Naive thymus-derived CD4-positive, alpha-beta T cell (primary cell): ENCODE measurements at regions not wholly inside any gene's neighbourhood (a gene's known extent, or its start where the extent isn't known, plus 50 kb on each side); places are given as distances from the start of the nearest gene placed in this dataset.

Source experiments
- ATAC-seq: fragments of 150-1000 bp; cut with Tn5 transposase; 2 replicates; pipeline ENCODE4 v1.10.0; 2021; ENCODE audit warnings: mild to moderate bottlenecking, moderate library complexity
- CTCF ChIA-PET: fragments of 350-600 bp; sonication (Branson Sonifier 250); formaldehyde crosslinking; loops from one replicate; lab custom pipeline; 2021; ENCODE audit warnings: antibody characterized with exemption; lab: Charles Lee
- POLR2A ChIA-PET: fragments of 350-600 bp; sonication (Branson Sonifier 250); formaldehyde crosslinking; loops from one replicate; lab custom pipeline; 2021; ENCODE audit warnings: antibody characterized with exemption, inconsistent platforms; lab: Charles Lee
- DNase-seq, 9 donors: peaks; one replicate each; pipeline versions ENCODE4 v3.0.0 to v3.0.0-alpha.2; 2020 to 2022; ENCODE audit warnings: mixed read lengths in 1 of 9
- H3K27ac ChIP-seq: one replicate; pipeline ENCODE4 v1.7.0; 2013; ENCODE audit warnings: mild to moderate bottlenecking, low read depth, low read length, moderate library complexity
- H3K27me3 ChIP-seq, 2 donors: one replicate each; pipeline ENCODE4 v1.7.0; 2013; ENCODE audit warnings: low read length in 2 of 2, mild to moderate bottlenecking in 2 of 2, moderate library complexity in 2 of 2; ENCODE audit not compliant: control insufficient read depth in 2 of 2, insufficient read depth in 2 of 2
- H3K36me3 ChIP-seq, 3 experiments: 1 replicate in 2 of 3; 2 replicates in 1 of 3; pipeline ENCODE4 v1.7.0; 2013; ENCODE audit warnings: low read length in 3 of 3, mild to moderate bottlenecking in 3 of 3, moderate library complexity in 1 of 3; ENCODE audit not compliant: insufficient read depth in 3 of 3, control insufficient read depth in 2 of 3
- H3K4me1 ChIP-seq, 2 donors: one replicate each; pipeline ENCODE4 v1.7.0; 2013; ENCODE audit warnings: low read length in 2 of 2, mild to moderate bottlenecking in 2 of 2, moderate library complexity in 1 of 2; ENCODE audit not compliant: control insufficient read depth in 2 of 2, insufficient read depth in 2 of 2
- H3K4me3 ChIP-seq: 2 replicates; pipeline ENCODE4 v1.7.0; 2013; ENCODE audit warnings: mild to moderate bottlenecking, low read length
- H3K9me3 ChIP-seq, 3 experiments: 1 replicate in 2 of 3; 2 replicates in 1 of 3; pipeline ENCODE4 v1.7.0; 2013; ENCODE audit warnings: low read length in 3 of 3; ENCODE audit not compliant: control insufficient read depth in 2 of 3
- H3K27ac Mint-ChIP-seq, 9 donors: one replicate each; pipeline ENCODE4 v1.8.0; 2020 to 2022; ENCODE audit warnings: mixed read lengths in 9 of 9, mild to moderate bottlenecking in 8 of 9, moderate library complexity in 5 of 9, inconsistent platforms in 2 of 9
- H3K27me3 Mint-ChIP-seq, 5 donors: one replicate each; pipeline ENCODE4 v1.8.0; 2021 to 2022; ENCODE audit warnings: mixed read lengths in 5 of 5, mild to moderate bottlenecking in 1 of 5
- H3K36me3 Mint-ChIP-seq, 5 donors: one replicate each; pipeline ENCODE4 v1.8.0; 2020 to 2022; ENCODE audit warnings: mixed read lengths in 5 of 5, mild to moderate bottlenecking in 3 of 5, inconsistent platforms in 1 of 5
- H3K4me1 Mint-ChIP-seq, 7 donors: one replicate each; pipeline ENCODE4 v1.8.0; 2020 to 2022; ENCODE audit warnings: mixed read lengths in 7 of 7, mild to moderate bottlenecking in 3 of 7, inconsistent platforms in 1 of 7
- H3K4me3 Mint-ChIP-seq, 10 donors: one replicate each; pipeline ENCODE4 v1.8.0; 2020 to 2022; ENCODE audit warnings: mild to moderate bottlenecking in 10 of 10, mixed read lengths in 10 of 10, moderate library complexity in 6 of 10, inconsistent platforms in 2 of 10
- H3K9me3 Mint-ChIP-seq, 11 donors: one replicate each; pipeline ENCODE4 v1.8.0; 2020 to 2022; ENCODE audit warnings: mixed read lengths in 11 of 11, mild to moderate bottlenecking in 4 of 11, inconsistent platforms in 1 of 11, moderate library complexity in 1 of 11
- intact Hi-C, 2 donors: fragments of 100-400 bp; cut with micrococcal nuclease; formaldehyde crosslinking; loops; one replicate each; pipeline ENCODE4 v1.15.1; 2023

DNA sequence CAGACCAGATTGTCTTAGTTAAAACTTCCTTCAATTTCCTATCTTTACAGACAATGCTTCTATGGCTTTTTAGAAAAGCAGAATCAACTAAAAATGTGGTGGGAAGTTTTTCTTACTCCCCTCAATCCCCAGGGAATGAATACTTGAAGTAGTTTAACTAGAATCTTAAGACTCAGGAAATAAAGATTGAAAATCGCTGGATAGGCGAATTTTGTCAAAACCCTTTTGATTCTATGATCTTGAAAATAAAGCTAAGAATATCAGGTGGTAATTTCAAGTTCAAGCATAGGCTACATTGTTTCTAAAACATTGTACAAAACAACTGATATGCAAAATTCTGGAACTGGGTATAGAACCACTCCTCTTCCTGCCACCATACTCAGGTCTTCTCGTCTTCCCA, 276.5 kb upstream of the GK2 start:
- Histone ChIP-seq H3K4me1 (no peaks in the 10 kb centered on the region), H3K27me3 (no peaks in the 10 kb centered on the region), H3K27ac (no peak overlapping the region), H3K9me3 (no peaks in the 10 kb centered on the region), H3K4me3 (no peak overlapping the region), H3K36me3 (no peaks in the 10 kb centered on the region)
- H3K4me1 Mint-ChIP-seq = peaks cover 0 to 6% (median 0%) of the 10 kb centered on the region in 7 donors
- DNase-seq (no peak), ATAC-seq (no peak)
- H3K27me3 Mint-ChIP-seq = peaks cover 0 to 13% (median 2%) of the 10 kb centered on the region in 5 donors
- POLR2A ChIA-PET = no interaction called here
- peaks cover 0 to 2% (median 0%) of the 10 kb centered on the region in 11 donors for H3K9me3 Mint-ChIP-seq
- H3K27ac Mint-ChIP-seq = no peak overlapping the region
- H3K4me3 Mint-ChIP-seq = no peak overlapping the region
- H3K36me3 Mint-ChIP-seq = no peaks in the 10 kb centered on the region
- intact Hi-C loops = no loop called here
- CTCF ChIA-PET = no interaction called here

DNA sequence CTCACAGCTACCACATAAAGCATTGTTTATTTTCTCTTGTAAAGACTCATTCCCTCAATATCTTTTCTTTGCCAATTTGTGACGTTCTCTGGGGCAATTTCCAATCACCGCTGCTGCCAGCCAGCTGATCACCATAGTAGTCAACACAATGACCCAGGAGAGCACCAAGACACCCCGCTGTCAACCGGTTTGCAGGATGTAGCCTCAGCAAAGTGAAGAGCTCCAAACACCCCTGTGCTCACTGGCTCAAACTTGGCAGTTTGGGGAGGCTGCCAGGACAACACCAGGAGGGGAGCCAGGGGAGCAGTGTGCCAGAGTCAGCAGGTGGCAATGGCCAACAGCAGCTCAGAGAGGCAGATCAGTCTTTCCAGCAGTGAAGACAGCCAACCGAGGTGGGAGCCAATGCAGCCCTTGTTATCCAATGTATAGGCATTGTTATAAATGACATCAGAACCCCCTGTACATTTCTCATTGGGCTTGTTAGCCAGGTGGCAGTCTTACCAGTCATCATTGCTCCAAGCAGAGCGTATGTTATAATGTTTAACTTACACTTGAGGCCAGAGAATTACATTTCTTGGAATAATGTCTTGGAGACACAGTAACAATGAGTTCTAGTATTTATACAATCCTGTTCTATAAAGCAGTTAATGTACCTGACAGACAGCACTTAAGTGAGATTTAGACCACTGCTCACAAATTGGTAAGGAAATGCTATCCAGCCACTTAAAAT, 274.9 kb upstream of the GK2 start:
- Mint-ChIP-seq H3K36me3 (no peaks in the 10 kb centered on the region), H3K4me1 (peaks cover 0 to 6% (median 0%) of the 10 kb centered on the region in 7 donors), H3K27ac (no peak overlapping the region), H3K27me3 (peaks cover 0 to 13% (median 2%) of the 10 kb centered on the region in 5 donors), H3K4me3 (no peak overlapping the region), H3K9me3 (peaks cover 0 to 3% (median 0%) of the 10 kb centered on the region in 11 donors)
- Histone ChIP-seq H3K36me3 (no peaks in the 10 kb centered on the region), H3K4me1 (no peaks in the 10 kb centered on the region), H3K27ac (no peak overlapping the region), H3K4me3 (no peak overlapping the region), H3K27me3 (no peaks in the 10 kb centered on the region), H3K9me3 (no peaks in the 10 kb centered on the region)
- ATAC-seq (no peak), DNase-seq (no peak)
- POLR2A ChIA-PET = no interaction called here
- CTCF ChIA-PET = no interaction called here
- intact Hi-C loops = no loop called here

DNA sequence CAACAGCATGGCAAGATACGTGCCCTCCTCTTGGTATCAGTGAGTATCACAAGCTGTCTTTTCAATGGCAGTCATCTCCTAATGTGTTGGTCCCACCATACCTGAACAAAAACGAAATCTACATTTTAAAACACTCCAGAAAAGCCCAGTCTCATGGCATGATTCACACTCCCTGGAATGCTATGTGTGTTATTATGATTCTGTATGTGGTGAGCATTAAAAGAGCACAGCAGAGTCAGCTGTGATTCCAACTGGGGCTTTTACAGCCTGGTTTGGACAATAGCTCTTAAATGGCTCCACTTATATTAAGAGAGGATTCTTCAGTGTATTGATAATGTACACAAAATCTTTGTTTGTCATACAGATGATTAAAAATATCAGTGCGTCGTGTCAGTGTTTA, 274.1 kb upstream of the GK2 start:
- Histone ChIP-seq H3K27me3 (no peaks in the 10 kb centered on the region), H3K4me3 (no peak overlapping the region), H3K36me3 (no peaks in the 10 kb centered on the region), H3K9me3 (no peaks in the 10 kb centered on the region), H3K27ac (no peak overlapping the region), H3K4me1 (no peaks in the 10 kb centered on the region)
- ATAC-seq = no peak
- no peaks in the 10 kb centered on the region for H3K36me3 Mint-ChIP-seq
- no peak for DNase-seq
- no peak overlapping the region for H3K27ac Mint-ChIP-seq
- ChIA-PET CTCF (no interaction called here), POLR2A (no interaction called here)
- H3K4me1 Mint-ChIP-seq = peaks cover 0 to 6% (median 0%) of the 10 kb centered on the region in 7 donors
- H3K4me3 Mint-ChIP-seq = no peak overlapping the region
- intact Hi-C loops = no loop called here
- H3K9me3 Mint-ChIP-seq = peaks cover 0 to 3% (median 0%) of the 10 kb centered on the region in 11 donors
- peaks cover 0 to 13% (median under 1%) of the 10 kb centered on the region in 5 donors for H3K27me3 Mint-ChIP-seq

DNA sequence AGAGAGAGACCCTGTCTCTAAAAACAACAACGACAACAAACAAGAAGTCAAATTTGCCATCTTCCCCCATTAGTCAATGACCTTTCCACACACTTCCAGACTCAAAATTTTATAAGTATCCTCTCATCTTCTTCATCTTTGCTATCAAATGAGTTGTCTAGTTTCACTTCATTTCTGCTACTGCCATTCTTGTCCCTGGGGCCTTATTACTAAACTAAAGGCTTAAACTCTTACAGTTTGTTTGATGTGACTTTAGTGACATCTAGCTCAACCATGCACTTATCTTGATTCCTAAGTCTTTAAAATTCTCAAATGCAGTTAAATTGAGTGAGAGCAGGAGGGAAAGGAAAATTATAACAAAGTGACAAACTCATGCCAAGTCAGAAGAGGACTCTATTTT, 271.8 kb upstream of the GK2 start:
- peaks cover 0 to 13% (median 0%) of the 10 kb centered on the region in 5 donors for H3K27me3 Mint-ChIP-seq
- H3K36me3 ChIP-seq = no peaks in the 10 kb centered on the region
- no peaks in the 10 kb centered on the region for H3K4me1 ChIP-seq
- ChIA-PET POLR2A (no interaction called here), CTCF (no interaction called here)
- H3K4me3 Mint-ChIP-seq = no peak overlapping the region
- no peaks in the 10 kb centered on the region for H3K36me3 Mint-ChIP-seq
- peaks cover 0 to 2% (median under 1%) of the 10 kb centered on the region in 7 donors for H3K4me1 Mint-ChIP-seq
- no peak overlapping the region for H3K27ac ChIP-seq
- peaks cover 0 to 3% (median 0%) of the 10 kb centered on the region in 11 donors for H3K9me3 Mint-ChIP-seq
- DNase-seq (no peak), ATAC-seq (no peak)
- H3K4me3 ChIP-seq = no peak overlapping the region
- H3K27ac Mint-ChIP-seq = no peak overlapping the region
- H3K9me3 ChIP-seq = no peaks in the 10 kb centered on the region
- H3K27me3 ChIP-seq = no peaks in the 10 kb centered on the region
- intact Hi-C loops = no loop called here

DNA sequence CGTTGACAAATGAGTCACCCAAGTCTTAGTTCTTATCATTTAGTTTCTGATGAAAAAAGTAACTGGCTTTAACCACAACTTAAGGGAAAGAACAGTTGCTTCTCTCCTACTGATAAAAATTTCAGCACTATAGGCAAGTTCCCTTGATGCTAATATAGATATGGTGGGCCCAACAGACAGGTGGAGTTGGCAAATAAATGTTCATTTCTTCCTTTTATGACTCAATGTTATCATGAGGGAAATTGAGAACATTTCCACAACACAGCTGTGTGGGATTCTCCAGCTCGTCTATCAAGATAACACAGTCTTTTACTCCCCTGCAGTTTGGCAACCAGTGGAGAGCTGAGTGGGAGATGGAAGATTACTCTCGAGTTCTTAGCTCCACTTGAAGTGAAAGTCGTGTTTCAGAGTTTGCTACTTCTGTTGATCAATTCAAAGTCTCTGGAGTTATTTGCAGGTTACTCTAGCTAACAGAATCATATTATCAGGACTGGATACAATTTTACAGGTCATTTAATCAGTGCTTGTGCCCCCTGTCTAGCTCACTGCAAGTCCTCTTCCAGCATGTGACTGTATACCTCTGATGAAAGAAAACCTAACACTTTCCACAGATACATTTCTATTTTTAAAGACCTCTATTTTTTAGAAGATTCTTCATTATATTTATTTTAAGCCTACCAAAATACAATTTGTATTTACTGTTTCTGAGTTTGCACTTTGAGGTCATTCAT, 270.6 kb upstream of the GK2 start:
- Mint-ChIP-seq H3K9me3 (peaks cover 0 to 4% (median 0%) of the 10 kb centered on the region in 11 donors), H3K4me1 (peaks cover 0 to 2% (median 0%) of the 10 kb centered on the region in 7 donors), H3K27ac (no peak overlapping the region), H3K36me3 (no peaks in the 10 kb centered on the region), H3K4me3 (no peak overlapping the region), H3K27me3 (peaks cover 0 to 13% (median 0%) of the 10 kb centered on the region in 5 donors)
- POLR2A ChIA-PET = no interaction called here
- Histone ChIP-seq H3K36me3 (no peaks in the 10 kb centered on the region), H3K4me1 (no peaks in the 10 kb centered on the region), H3K4me3 (no peak overlapping the region), H3K27me3 (no peaks in the 10 kb centered on the region), H3K27ac (no peak overlapping the region), H3K9me3 (no peaks in the 10 kb centered on the region)
- intact Hi-C loops = no loop called here
- DNase-seq (no peak), ATAC-seq (no peak)
- CTCF ChIA-PET = no interaction called here

DNA sequence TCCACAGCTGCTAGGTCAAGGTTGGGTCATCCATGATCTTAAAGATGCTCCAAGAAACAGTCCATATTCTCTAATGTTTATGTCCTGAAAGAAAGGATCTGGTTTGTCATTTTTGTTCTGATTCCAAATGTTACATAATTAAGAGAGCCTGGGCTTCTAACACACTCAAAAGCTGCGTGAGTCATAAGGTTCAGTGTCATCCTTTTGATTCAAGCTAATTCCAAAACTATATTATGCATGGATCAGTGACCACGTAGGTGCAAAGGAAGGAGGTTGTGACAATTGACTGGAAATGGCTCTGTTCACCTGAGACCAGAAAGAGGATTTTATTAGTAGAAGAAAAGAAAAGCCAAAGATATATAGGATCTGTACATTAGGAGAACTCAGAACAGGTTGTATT, 268.7 kb upstream of the GK2 start:
- H3K4me1 ChIP-seq = no peaks in the 10 kb centered on the region
- no peak overlapping the region for H3K27ac ChIP-seq
- H3K4me3 ChIP-seq = no peak overlapping the region
- CTCF ChIA-PET = no interaction called here
- H3K9me3 ChIP-seq = no peaks in the 10 kb centered on the region
- POLR2A ChIA-PET = no interaction called here
- no peaks in the 10 kb centered on the region for H3K27me3 ChIP-seq
- peaks cover 0 to 4% (median 0%) of the 10 kb centered on the region in 5 donors for H3K27me3 Mint-ChIP-seq
- DNase-seq (no peak), ATAC-seq (no peak)
- H3K36me3 ChIP-seq = no peaks in the 10 kb centered on the region
- H3K4me3 Mint-ChIP-seq = no peak overlapping the region
- H3K4me1 Mint-ChIP-seq = peaks cover 0 to 2% (median 0%) of the 10 kb centered on the region in 7 donors
- no peak overlapping the region for H3K27ac Mint-ChIP-seq
- H3K9me3 Mint-ChIP-seq = peaks cover 0 to 12% (median 2%) of the 10 kb centered on the region in 11 donors
- intact Hi-C loops = no loop called here
- no peaks in the 10 kb centered on the region for H3K36me3 Mint-ChIP-seq
